Keratinocyte (primary cell): ENCODE measurements at regions not wholly inside any gene's neighbourhood (a gene's known extent, or its start where the extent isn't known, plus 50 kb on each side); places are given as distances from the start of the nearest gene placed in this dataset.

ENCODE experiments used
- DNase-seq: peaks from one replicate; pipeline ENCODE4 v3.0.0-alpha.2; 2011; ENCODE audit warnings: low read depth, missing footprints, low spot score
- FAIRE-seq: peaks from 2 replicates; lab custom pipeline; 2011; peaks lifted over from hg19 to GRCh38; lab: Jason Lieb, UNC
- H2AFZ ChIP-seq: 2 replicates; pipeline ENCODE4 v1.6.0; 2012; ENCODE audit warnings: low read length, control low read depth, inconsistent platforms; ENCODE audit not compliant: control insufficient read depth
- H3K27ac ChIP-seq: 2 replicates; pipeline ENCODE4 v1.5.1; 2011; ENCODE audit warnings: low read length; ENCODE audit not compliant: control insufficient read depth, insufficient read depth
- H3K27me3 ChIP-seq: 3 replicates; pipeline ENCODE4 v1.6.0; 2011; ENCODE audit warnings: low read length; ENCODE audit not compliant: control insufficient read depth, insufficient read depth; ENCODE audit errors: extremely low read depth
- H3K36me3 ChIP-seq, 2 experiments: 2 replicates in 1 of 2; 3 replicates in 1 of 2; pipeline ENCODE4 v1.5.1; 2011; ENCODE audit warnings: low read length in 2 of 2, mild to moderate bottlenecking in 1 of 2; ENCODE audit not compliant: control insufficient read depth in 2 of 2, insufficient read depth in 2 of 2; ENCODE audit errors: extremely low read depth in 1 of 2
- H3K4me1 ChIP-seq: 3 replicates; pipeline ENCODE4 v1.5.1; 2011; ENCODE audit warnings: low read length; ENCODE audit not compliant: control insufficient read depth, insufficient read depth; ENCODE audit errors: extremely low read depth
- H3K4me2 ChIP-seq: 3 replicates; pipeline ENCODE4 v1.6.0; 2011; ENCODE audit warnings: low read depth, low read length; ENCODE audit not compliant: control insufficient read depth, insufficient read depth; ENCODE audit errors: extremely low read depth
- H3K4me3 ChIP-seq, 3 experiments: fragments of 200-600 bp in 1 of 3; sonication (generic) in 1 of 3; 2 replicates in 2 of 3; 3 replicates in 1 of 3; pipeline ENCODE4 v1.5.1; 2011 to 2016; ENCODE audit warnings: low read length in 3 of 3, mild to moderate bottlenecking in 3 of 3, control low read depth in 2 of 3, inconsistent platforms in 1 of 3, low read depth in 1 of 3, mixed read lengths in 1 of 3, mixed run types in 1 of 3, moderate library complexity in 1 of 3; ENCODE audit not compliant: control insufficient read depth in 2 of 3, insufficient read depth in 2 of 3; ENCODE audit errors: extremely low read depth in 1 of 3
- H3K79me2 ChIP-seq: 2 replicates; pipeline ENCODE4 v1.6.0; 2012; ENCODE audit warnings: low read length; ENCODE audit not compliant: control insufficient read depth, insufficient read depth
- H3K9ac ChIP-seq: 3 replicates; pipeline ENCODE4 v1.6.0; 2011; ENCODE audit warnings: low read length; ENCODE audit not compliant: control insufficient read depth, insufficient read depth; ENCODE audit errors: extremely low read depth
- H3K9me1 ChIP-seq: 3 replicates; pipeline ENCODE4 v1.6.0; 2011; ENCODE audit warnings: low read length; ENCODE audit not compliant: control insufficient read depth, insufficient read depth; ENCODE audit errors: extremely low read depth
- H3K9me3 ChIP-seq: 2 replicates; pipeline ENCODE4 v1.5.1; 2012; ENCODE audit warnings: low read depth, low read length; ENCODE audit not compliant: control insufficient read depth
- H4K20me1 ChIP-seq: 3 replicates; pipeline ENCODE4 v1.6.0; 2011; ENCODE audit warnings: low read length; ENCODE audit not compliant: control insufficient read depth, insufficient read depth; ENCODE audit errors: extremely low read depth
- EZH2 ChIP-seq: IDR thresholded peaks from one replicate; pipeline ENCODE4 v1.6.1; 2012; ENCODE audit warnings: inconsistent platforms, mild to moderate bottlenecking, low read length, moderate library complexity
- dilution Hi-C: fragments of 300-500 bp; cut with MboI; formaldehyde crosslinking; loops from one replicate; pipeline ENCODE4 v1.7.0; 2020; ENCODE audit warnings: low sequenced_read_pairs; ENCODE audit not compliant: extremely low pct_ligation_motif_present
- TF ChIP-seq, protein P1 (sequence below), 3 experiments: IDR thresholded peaks in 1 of 3; conservative IDR thresholded peaks in 1 of 3; optimal IDR thresholded peaks in 1 of 3; 2 replicates in 2 of 3; 3 replicates in 1 of 3; pipeline versions ENCODE3 to v1.5.1; 2011; ENCODE audit warnings: low read length in 3 of 3, mild to moderate bottlenecking in 3 of 3, moderate library complexity in 2 of 3, control low read depth in 1 of 3, inconsistent platforms in 1 of 3; ENCODE audit not compliant: insufficient read depth in 2 of 3; ENCODE audit errors: extremely low read depth in 1 of 3

DNA sequence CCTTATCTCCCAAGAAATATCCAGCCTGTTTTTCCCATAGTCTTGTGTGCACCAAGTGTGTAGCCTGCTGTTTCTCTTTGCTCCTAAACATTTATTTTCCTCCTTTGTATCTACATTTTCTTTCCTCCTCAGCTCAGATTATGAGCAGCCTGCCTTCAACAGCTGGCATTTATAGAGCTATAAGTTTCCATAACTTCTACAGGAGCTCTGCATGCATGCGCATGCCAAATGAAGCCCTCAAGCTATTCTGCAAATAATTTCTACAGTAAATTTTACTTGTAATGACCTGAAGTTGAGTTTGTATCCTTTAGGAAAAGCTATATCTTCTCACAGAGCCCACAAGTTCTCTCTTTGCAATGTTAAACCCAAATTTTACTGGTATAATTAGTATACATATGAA lies 699.5 kb downstream of the CETN3 start:
- FAIRE-seq: no peak

GRCh38 chr5:89707891-89708290 lies 701.7 kb downstream of the CETN3 start:
- no peak for TF ChIP-seq EZH2
- TF ChIP-seq, protein P1, sequence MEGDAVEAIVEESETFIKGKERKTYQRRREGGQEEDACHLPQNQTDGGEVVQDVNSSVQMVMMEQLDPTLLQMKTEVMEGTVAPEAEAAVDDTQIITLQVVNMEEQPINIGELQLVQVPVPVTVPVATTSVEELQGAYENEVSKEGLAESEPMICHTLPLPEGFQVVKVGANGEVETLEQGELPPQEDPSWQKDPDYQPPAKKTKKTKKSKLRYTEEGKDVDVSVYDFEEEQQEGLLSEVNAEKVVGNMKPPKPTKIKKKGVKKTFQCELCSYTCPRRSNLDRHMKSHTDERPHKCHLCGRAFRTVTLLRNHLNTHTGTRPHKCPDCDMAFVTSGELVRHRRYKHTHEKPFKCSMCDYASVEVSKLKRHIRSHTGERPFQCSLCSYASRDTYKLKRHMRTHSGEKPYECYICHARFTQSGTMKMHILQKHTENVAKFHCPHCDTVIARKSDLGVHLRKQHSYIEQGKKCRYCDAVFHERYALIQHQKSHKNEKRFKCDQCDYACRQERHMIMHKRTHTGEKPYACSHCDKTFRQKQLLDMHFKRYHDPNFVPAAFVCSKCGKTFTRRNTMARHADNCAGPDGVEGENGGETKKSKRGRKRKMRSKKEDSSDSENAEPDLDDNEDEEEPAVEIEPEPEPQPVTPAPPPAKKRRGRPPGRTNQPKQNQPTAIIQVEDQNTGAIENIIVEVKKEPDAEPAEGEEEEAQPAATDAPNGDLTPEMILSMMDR (optimal IDR thresholded peaks at IDR 0.05 in 1 of 3, IDR thresholded peaks at IDR 0.05 in 1 of 3, conservative IDR thresholded peaks at IDR 0.05 in 1 of 3; ENCODE audit: extremely low read depth in 1 of 3, insufficient read depth in 2 of 3, low read length in 3 of 3): no peak
- Histone ChIP-seq H2AFZ (no peak overlapping the region), H3K79me2 (no peaks in the 10 kb centered on the region), H3K9me3 (no peaks in the 10 kb centered on the region), H3K9me1 (no peaks in the 10 kb centered on the region), H3K4me1 (no peaks in the 10 kb centered on the region), H4K20me1 (no peaks in the 10 kb centered on the region), H3K4me2 (no peak overlapping the region), H3K27ac (no peak overlapping the region), H3K4me3 (no peak overlapping the region), H3K36me3 (no peaks in the 10 kb centered on the region), H3K27me3 (no peaks in the 10 kb centered on the region), H3K9ac (no peak overlapping the region)
- FAIRE-seq: no peak
- no peak for DNase-seq
- dilution Hi-C loops: no loop called here

More for the DNA sequence above, 699.5 kb downstream of the CETN3 start:
- Histone ChIP-seq H2AFZ (no peak overlapping the region), H3K4me3 (no peak overlapping the region), H3K79me2 (no peaks in the 10 kb centered on the region), H4K20me1 (no peaks in the 10 kb centered on the region), H3K36me3 (no peaks in the 10 kb centered on the region), H3K27ac (no peak overlapping the region), H3K9ac (no peak overlapping the region), H3K9me3 (no peaks in the 10 kb centered on the region), H3K4me2 (no peak overlapping the region), H3K27me3 (no peaks in the 10 kb centered on the region), H3K9me1 (no peaks in the 10 kb centered on the region), H3K4me1 (no peaks in the 10 kb centered on the region)
- dilution Hi-C loops: no loop called here
- DNase-seq: no peak
- TF ChIP-seq, protein P1 (optimal IDR thresholded peaks at IDR 0.05 in 1 of 3, IDR thresholded peaks at IDR 0.05 in 1 of 3, conservative IDR thresholded peaks at IDR 0.05 in 1 of 3; ENCODE audit: extremely low read depth in 1 of 3, insufficient read depth in 2 of 3, low read length in 3 of 3): no peak
- TF ChIP-seq EZH2: no peak
